CD14-positive monocyte (primary cell): ENCODE measurements at regions not wholly inside any gene's neighbourhood (a gene's known extent, or its start where the extent isn't known, plus 50 kb on each side); places are given as distances from the start of the nearest gene placed in this dataset.
A peak's percentile ranks its signal among the peaks of the same experiment; 100 is the strongest.

Source experiments
- DNase-seq, 3 donors: peaks; one replicate each; pipeline ENCODE4 v3.0.0-alpha.2; 2011 to 2022
- H2AFZ ChIP-seq: 2 replicates; pipeline ENCODE4 v1.6.0; 2012; ENCODE audit warnings: mild to moderate bottlenecking, low read depth, low read length, inconsistent platforms; ENCODE audit not compliant: insufficient read depth, poor library complexity, severe bottlenecking
- H3K27ac ChIP-seq, 2 donors: 1 replicate in 1 of 2; 2 replicates in 1 of 2; pipeline ENCODE4 v1.5.1; 2012 to 2013; ENCODE audit warnings: low read length in 2 of 2, control low read depth in 1 of 2, inconsistent platforms in 1 of 2, low read depth in 1 of 2, mild to moderate bottlenecking in 1 of 2
- H3K27me3 ChIP-seq, 2 donors: one replicate each; pipeline versions ENCODE4 v1.6.0 to v1.6.1; 2011 to 2013; ENCODE audit warnings: low read length in 2 of 2; ENCODE audit not compliant: control insufficient read depth in 2 of 2, insufficient read depth in 2 of 2
- H3K36me3 ChIP-seq, 2 donors: replicated peaks in 1 of 2; 1 replicate in 1 of 2; 2 replicates in 1 of 2; pipeline versions ENCODE4 v1.5.1 to v1.6.1; 2012 to 2013; ENCODE audit warnings: low read length in 2 of 2, control low read depth in 1 of 2, inconsistent platforms in 1 of 2, mild to moderate bottlenecking in 1 of 2; ENCODE audit not compliant: insufficient read depth in 2 of 2, control insufficient read depth in 1 of 2
- H3K4me1 ChIP-seq, 2 donors: 1 replicate in 1 of 2; 2 replicates in 1 of 2; pipeline versions ENCODE4 v1.5.1 to v1.6.1; 2012 to 2013; ENCODE audit warnings: low read length in 2 of 2, control low read depth in 1 of 2, inconsistent platforms in 1 of 2, mild to moderate bottlenecking in 1 of 2, moderate library complexity in 1 of 2; ENCODE audit not compliant: insufficient read depth in 2 of 2, control insufficient read depth in 1 of 2
- H3K4me2 ChIP-seq: replicated peaks from 2 replicates; pipeline ENCODE3; 2012; ENCODE audit warnings: low read length, moderate library complexity, mild to moderate bottlenecking; ENCODE audit not compliant: poor library complexity, severe bottlenecking; ENCODE audit errors: extremely low read depth
- H3K4me3 ChIP-seq, 3 experiments: fragments of 200-600 bp in 1 of 3; sonication (generic) in 1 of 3; replicated peaks in 1 of 3; 1 replicate in 2 of 3; 2 replicates in 1 of 3; pipeline ENCODE4 v1.5.1; 2011 to 2013; ENCODE audit warnings: low read length in 3 of 3, mild to moderate bottlenecking in 3 of 3, control low read depth in 2 of 3, low read depth in 2 of 3, inconsistent platforms in 1 of 3, moderate library complexity in 1 of 3
- H3K79me2 ChIP-seq: 2 replicates; pipeline ENCODE4 v1.6.0; 2012; ENCODE audit warnings: mild to moderate bottlenecking, control low read depth, inconsistent platforms, low read length, moderate library complexity; ENCODE audit not compliant: insufficient read depth
- H3K9ac ChIP-seq: 2 replicates; pipeline ENCODE4 v1.6.0; 2017; ENCODE audit warnings: low read length, mild to moderate bottlenecking; ENCODE audit not compliant: insufficient read depth, poor library complexity, severe bottlenecking
- H3K9me3 ChIP-seq, 2 donors: replicated peaks in 1 of 2; 1 replicate in 1 of 2; 2 replicates in 1 of 2; pipeline versions ENCODE4 v1.5.1 to v1.6.1; 2012 to 2013; ENCODE audit warnings: low read length in 2 of 2, control low read depth in 1 of 2; ENCODE audit not compliant: control insufficient read depth in 1 of 2, insufficient read depth in 1 of 2
- H4K20me1 ChIP-seq: 2 replicates; pipeline ENCODE4 v1.6.0; 2012; ENCODE audit warnings: mild to moderate bottlenecking, low read length, control low read depth, moderate library complexity; ENCODE audit not compliant: insufficient read depth
- H3K27ac Mint-ChIP-seq, 7 donors: one replicate each; pipeline ENCODE4 v1.8.0; 2020; ENCODE audit warnings: mild to moderate bottlenecking in 7 of 7, mixed read lengths in 7 of 7, moderate library complexity in 6 of 7, inconsistent platforms in 2 of 7
- H3K27me3 Mint-ChIP-seq, 3 donors: one replicate each; pipeline ENCODE4 v1.8.0; 2021 to 2022; ENCODE audit warnings: low read depth in 3 of 3, mild to moderate bottlenecking in 3 of 3, mixed read lengths in 3 of 3, moderate library complexity in 3 of 3, inconsistent platforms in 1 of 3
- H3K36me3 Mint-ChIP-seq, 2 donors: one replicate each; pipeline ENCODE4 v1.8.0; 2020; ENCODE audit warnings: mixed read lengths in 2 of 2, inconsistent platforms in 1 of 2, mild to moderate bottlenecking in 1 of 2
- H3K4me1 Mint-ChIP-seq: one replicate; pipeline ENCODE4 v1.8.0; 2020; ENCODE audit warnings: mild to moderate bottlenecking, mixed read lengths
- H3K4me3 Mint-ChIP-seq, 2 donors: one replicate each; pipeline ENCODE4 v1.8.0; 2020; ENCODE audit warnings: mild to moderate bottlenecking in 2 of 2, mixed read lengths in 2 of 2, moderate library complexity in 1 of 2
- H3K9me3 Mint-ChIP-seq, 7 donors: one replicate each; pipeline ENCODE4 v1.8.0; 2020 to 2022; ENCODE audit warnings: mixed read lengths in 7 of 7, mild to moderate bottlenecking in 6 of 7, moderate library complexity in 6 of 7, inconsistent platforms in 2 of 7
- WGBS: methylation state at CpG from one replicate; pipeline ENCODE4 v1.1.5; 2013; ENCODE audit warnings: missing lambda C conversion rate; ENCODE audit not compliant: insufficient coverage; 5-methylcytosine and 5-hydroxymethylcytosine counted together
- intact Hi-C, 2 donors: fragments of 100-400 bp; cut with micrococcal nuclease; formaldehyde crosslinking; loops; one replicate each; pipeline versions ENCODE4 v1.15.0 to v1.15.1; 2023
- TF ChIP-seq, protein P1 (sequence below): fragments of 200-600 bp; IDR thresholded peaks from one replicate; pipeline ENCODE4 v1.8.0; 2022; ENCODE audit warnings: antibody characterized with exemption, mild to moderate bottlenecking

DNA sequence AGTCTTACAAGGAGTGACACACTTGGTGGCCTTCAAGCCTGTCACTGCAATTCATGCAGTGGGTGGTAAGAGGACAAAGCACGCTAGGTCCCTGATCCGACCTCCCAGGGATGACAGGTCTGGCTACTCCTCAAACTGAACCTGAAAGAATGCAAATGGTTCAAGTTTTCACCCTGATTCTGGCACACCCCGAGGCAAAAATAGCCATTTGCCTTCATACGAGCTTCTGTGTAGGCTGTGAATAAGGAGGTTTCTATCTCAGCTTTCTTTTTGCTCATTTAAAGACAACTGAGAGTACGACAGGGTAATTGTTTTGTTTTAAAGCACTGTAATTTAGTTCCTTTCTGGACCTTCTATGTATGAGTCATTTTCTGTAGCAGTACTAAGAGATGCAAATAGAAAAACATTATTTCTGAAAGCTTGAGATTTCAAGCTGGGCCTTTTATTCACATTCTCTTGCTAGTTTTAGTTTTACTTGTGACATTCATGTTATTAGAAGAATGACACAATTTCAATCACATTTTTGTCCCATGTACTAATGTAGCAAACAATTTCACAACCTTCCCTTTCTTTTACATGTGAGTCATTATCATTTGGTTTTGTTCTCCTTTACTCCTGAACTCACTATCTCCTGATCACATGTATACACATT is 56.6 kb upstream of the FDX1 start:
- 100% methylated on average over 3 of the region's 5 CpGs for WGBS
- DNase-seq: peak; percentile 73 to 92 (median 77)
- Histone ChIP-seq H3K4me3 (peak overlapping the region in 2 of 3 experiments; percentile 12 to 24), H3K27ac (peak overlapping the region; percentile 69 to 96), H3K9ac (peak overlapping the region; percentile 54), H4K20me1 (no peaks in the 10 kb centered on the region), H3K4me2 (peak overlapping the region; percentile 61), H3K79me2 (no peaks in the 10 kb centered on the region), H3K36me3 (no peaks in the 10 kb centered on the region), H3K4me1 (peaks cover 35 to 47% of the 10 kb centered on the region in 2 donors), H2AFZ (peak overlapping the region; percentile 62), H3K9me3 (no peaks in the 10 kb centered on the region), H3K27me3 (no peaks in the 10 kb centered on the region)
- Mint-ChIP-seq H3K4me3 (peak overlapping the region; percentile 31 to 44), H3K4me1 (peaks cover 46% of the 10 kb centered on the region), H3K36me3 (no peaks in the 10 kb centered on the region), H3K9me3 (peaks cover 0 to 2% (median 0%) of the 10 kb centered on the region in 7 donors), H3K27ac (peak overlapping the region; percentile 86 to 99 (median 93)), H3K27me3 (peaks cover 0 to 4% (median 0%) of the 10 kb centered on the region in 3 donors)
- TF ChIP-seq, protein P1, sequence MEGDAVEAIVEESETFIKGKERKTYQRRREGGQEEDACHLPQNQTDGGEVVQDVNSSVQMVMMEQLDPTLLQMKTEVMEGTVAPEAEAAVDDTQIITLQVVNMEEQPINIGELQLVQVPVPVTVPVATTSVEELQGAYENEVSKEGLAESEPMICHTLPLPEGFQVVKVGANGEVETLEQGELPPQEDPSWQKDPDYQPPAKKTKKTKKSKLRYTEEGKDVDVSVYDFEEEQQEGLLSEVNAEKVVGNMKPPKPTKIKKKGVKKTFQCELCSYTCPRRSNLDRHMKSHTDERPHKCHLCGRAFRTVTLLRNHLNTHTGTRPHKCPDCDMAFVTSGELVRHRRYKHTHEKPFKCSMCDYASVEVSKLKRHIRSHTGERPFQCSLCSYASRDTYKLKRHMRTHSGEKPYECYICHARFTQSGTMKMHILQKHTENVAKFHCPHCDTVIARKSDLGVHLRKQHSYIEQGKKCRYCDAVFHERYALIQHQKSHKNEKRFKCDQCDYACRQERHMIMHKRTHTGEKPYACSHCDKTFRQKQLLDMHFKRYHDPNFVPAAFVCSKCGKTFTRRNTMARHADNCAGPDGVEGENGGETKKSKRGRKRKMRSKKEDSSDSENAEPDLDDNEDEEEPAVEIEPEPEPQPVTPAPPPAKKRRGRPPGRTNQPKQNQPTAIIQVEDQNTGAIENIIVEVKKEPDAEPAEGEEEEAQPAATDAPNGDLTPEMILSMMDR: no peak
- intact Hi-C loops: loop anchor here (5.0 kb wide), 1 partner anchor 76 kb away; the partner anchor contains the start of gene RDX (in 2 of the 2)

DNA sequence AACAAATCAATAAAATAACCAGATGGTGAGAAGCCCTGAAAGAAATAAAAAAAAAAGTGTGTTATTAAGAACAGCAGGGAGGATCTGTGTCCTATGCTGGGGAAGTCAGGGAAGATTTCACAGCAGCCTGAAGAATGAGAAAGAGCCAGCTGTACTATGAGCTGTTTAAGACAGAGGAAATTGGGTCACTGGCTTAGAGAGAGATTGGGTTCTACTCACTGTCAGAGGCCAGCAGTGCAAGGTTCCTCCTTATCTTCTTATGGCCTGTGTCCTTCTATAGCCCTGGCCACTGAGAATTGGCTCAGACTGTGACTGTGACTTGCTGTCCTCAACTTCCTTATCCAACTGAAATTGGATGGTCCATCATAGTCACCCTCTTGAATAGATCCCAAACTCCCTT is 54.8 kb upstream of the FDX1 start:
- peak overlapping the region; percentile 32 to 99 (median 91) for H3K27ac Mint-ChIP-seq
- no peaks in the 10 kb centered on the region for H3K36me3 ChIP-seq
- DNase-seq: peak; percentile 78 to 89 (median 84)
- peak overlapping the region in 1 of 2 donors; percentile 46 for H3K4me3 Mint-ChIP-seq
- H3K9ac ChIP-seq: peak overlapping the region; percentile 54
- peaks cover 46% of the 10 kb centered on the region for H3K4me1 Mint-ChIP-seq
- H3K4me2 ChIP-seq: peak overlapping the region; percentile 33
- no peaks in the 10 kb centered on the region for H4K20me1 ChIP-seq
- H3K27ac ChIP-seq: peak overlapping the region; percentile 75 to 96
- peaks cover 35 to 47% of the 10 kb centered on the region in 2 donors for H3K4me1 ChIP-seq
- no peaks in the 10 kb centered on the region for H3K9me3 ChIP-seq
- no peaks in the 10 kb centered on the region for H3K36me3 Mint-ChIP-seq
- intact Hi-C loops: loop anchor here (5.0 kb wide), 3 partner anchors 57 to 173 kb away; partner anchors contain the start of gene RDX (in 2 of the 2)
- TF ChIP-seq, protein P1: no peak
- no peak overlapping the region for H2AFZ ChIP-seq
- H3K4me3 ChIP-seq: no peak overlapping the region
- H3K79me2 ChIP-seq: no peaks in the 10 kb centered on the region
- H3K9me3 Mint-ChIP-seq: peaks cover 0 to 2% (median 0%) of the 10 kb centered on the region in 7 donors
- H3K27me3 ChIP-seq: no peaks in the 10 kb centered on the region
- H3K27me3 Mint-ChIP-seq: peaks cover 0 to 2% (median 0%) of the 10 kb centered on the region in 3 donors
